SK-N-DZ (cell line): ENCODE measurements at regions not wholly inside any gene's neighbourhood (a gene's known extent, or its start where the extent isn't known, plus 50 kb on each side); places are given as distances from the start of the nearest gene placed in this dataset.
"Not testable (repeated sequence)": the region's sequence is repeated elsewhere in the genome, so short reads cannot be mapped to it uniquely, and the experiment has no call there.

ENCODE experiments used
- DNase-seq: peaks from one replicate; pipeline ENCODE4 v3.0.0-alpha.2; 2015; ENCODE audit warnings: low spot score

DNA sequence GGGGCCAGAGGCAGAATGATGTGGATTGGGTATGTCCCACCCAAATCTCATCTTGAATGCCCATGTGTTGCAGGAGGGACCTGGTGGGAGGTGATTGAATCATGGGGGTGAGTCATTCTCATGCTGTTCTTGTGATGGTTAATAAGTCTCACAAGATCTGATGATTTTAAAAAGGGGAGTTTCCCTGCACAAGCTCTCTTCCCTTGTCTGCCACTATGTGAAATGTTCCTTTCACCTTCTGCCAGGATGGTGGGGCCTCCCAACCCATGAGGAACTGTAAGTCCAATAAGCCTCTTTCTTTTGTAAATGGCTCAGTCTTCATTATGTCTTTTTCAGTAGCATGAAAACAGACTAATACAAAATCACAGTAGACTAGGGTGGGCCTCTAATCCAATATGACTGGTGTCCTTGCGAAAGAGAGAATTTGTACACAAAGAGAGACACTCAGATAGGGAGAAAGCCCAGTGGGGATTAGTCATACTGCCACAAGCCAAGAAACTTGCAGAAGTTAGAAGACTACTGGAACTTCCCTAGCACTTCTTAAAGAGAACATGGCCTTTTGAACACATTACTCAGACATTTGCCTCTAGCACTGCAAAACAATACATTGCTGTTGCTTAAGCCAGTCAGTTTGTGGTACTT is 68.4 kb downstream of the ANXA1 start:
- DNase-seq, result no peak

DNA sequence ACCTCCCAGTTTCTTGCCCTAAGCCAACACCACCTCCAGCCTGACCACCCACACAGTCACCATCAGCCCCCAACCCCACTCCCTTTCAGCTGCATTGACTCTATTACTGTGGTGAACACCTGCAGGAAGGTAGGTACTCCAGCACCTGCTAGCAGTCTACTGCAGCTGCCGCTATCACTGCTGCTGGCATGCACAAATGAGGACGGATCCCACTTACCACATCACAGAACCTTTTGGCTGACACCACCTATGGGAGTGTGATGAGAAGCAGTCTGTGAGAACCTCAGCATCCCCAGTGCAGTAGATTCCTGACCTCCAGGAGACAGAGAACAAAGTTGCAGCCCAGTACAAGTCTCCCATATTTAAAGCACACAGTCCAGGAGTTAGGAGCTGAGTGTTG is 71.9 kb downstream of the ANXA1 start:
- DNase-seq, result no peak

DNA sequence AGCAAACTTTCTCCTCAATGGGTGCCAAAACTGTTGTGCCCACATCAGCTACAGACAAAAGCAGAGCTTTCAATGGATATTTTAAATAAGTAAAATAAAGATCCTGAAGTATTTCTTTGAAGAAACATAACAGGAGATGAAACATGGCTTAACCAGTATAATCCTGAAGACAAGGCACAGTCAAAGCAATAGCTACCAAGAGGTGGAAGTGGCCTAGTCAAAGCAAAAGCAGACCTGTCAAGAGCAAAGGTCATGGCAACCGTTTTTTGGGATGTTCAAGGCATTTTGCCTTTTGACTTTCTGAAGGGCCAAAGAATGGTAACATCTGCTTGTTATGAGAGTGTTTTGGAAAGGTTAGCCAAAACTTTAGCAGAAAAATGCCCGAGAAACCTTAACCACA is 77.9 kb downstream of the ANXA1 start:
- no peak for DNase-seq

DNA sequence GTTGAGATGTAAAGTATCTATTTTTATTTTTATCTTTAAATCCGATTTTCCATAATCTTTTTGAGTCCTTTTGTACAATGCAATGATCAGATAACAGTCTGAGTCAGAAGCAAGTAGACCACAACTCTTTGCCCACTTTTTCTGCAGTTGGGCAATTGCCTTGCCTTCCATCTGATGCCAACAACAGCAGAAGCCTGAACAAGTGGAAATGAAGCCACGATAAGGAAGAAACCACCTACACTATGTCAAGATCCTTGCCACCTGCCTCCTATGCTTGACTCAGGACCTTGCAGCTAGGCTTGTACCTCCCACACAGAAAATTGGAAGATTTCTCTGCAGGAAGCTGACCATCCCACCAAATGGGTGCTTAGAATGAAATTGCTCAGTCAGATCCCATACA is 78.6 kb downstream of the ANXA1 start:
- no peak for DNase-seq

DNA sequence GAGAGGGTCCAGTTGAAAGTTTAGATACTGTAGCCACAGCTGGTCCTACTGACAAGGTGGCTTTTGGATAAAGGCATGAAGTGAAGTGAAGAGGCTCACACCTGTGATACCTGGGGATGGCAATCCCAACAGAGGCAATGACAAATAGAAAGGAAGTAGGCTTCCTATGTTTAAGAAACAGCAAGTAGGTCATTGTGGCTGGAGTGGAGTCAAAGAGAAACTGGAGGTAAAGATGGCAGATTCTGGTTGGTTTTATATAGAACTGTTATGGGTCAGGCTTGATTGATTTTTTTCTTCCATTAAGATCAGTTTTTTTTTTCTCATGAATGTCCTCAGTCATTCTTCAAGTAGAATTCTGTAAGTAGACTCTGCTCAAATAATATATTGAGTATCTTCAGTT is 79.5 kb downstream of the ANXA1 start:
- no peak for DNase-seq

DNA sequence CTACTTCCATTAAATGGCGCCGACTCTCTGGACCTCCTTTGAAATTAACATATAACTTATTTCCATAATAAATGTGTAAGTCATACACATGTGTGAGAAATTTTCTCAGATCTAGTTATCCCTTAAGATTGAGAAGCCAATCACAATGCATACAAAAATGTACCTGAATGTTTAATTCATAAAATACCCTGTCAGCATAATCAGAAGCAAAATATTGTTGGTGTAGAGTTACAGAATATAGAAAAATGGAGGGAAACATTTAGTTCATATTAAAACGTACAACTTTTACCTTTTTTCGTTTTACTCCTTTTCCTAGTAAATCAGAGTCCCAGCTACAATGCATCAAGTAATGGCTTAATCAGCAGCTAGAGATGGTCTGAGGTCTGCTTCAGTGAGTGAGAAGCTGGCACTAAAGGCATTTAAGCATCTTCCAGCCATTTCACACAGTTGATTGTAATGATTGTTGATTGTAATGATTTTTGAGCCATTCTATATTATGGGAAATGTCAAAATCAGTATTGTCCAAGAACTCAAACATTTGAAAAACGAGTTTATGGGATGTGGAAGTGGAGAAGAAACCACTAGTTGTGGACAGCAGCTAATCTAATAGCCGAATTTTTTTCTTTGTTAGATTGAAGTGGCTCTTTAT is 81.8 kb downstream of the ANXA1 start:
- no peak for DNase-seq

DNA sequence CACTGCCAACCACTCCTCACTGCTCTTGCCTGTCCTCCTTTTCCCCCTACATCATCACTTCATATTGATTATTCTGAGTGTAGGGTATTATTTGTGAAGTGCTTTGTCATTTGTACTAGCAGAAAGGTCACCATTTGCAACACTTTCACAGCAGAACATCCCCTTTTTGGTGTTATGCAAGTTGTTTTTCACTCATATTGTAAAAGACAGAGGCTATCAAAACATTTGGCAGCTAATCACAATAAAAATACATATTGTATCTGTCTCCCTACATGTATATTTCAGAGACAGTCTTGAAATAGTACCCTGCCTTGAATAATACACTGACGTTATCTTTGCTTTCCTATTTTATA is 82.3 kb downstream of the ANXA1 start:
- DNase-seq, result no peak

DNA sequence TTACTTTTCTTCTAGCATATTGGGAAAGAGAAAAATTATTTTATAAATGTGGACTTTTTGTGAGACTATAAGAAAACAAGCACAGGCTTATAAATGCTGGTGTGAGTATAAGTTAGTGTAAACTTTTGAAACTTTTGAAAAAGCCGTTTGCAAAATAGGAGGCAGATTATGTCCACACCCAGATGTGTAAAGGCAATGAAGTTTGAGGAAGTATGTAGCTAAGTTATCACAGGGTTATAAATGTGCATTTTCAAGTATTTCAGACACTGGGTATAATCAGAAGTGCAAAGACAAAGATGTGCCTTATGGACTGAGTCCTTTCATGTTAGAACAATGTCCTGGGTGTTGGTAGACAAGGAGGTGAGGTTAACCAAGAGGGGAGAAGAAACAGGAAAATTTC is 85.5 kb downstream of the ANXA1 start:
- DNase-seq, result no peak

DNA sequence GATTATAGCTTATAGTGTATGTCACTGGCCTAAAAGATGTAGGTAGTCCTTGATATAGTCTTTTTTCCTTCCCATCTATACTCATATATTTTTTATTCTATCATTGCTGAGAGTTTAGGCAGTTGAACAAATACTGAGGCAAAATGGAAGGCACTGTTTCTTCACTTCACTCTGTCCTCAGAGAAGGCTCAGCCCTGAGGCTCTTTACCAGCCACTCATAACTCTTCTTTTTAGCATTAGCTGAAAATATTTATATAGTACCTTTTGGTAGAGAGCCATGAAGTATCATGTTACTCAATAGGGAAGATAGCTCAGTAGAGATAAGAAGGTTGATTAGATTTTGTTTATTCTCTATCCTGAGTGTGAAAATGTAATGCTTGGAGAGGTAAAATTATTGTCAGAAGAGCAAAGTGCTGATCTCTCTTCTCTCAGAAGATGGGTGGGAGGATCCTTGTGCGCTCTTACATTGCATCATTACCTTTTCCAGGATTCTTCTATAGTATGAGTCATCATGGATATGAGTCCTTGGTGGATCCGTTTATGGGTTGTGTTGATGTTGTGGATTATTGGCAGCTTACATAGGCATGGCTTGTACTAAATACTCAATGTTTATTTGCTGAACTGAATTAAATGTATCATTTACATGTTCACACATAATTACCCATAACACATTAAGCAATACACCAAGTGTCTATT is 88.1 kb downstream of the ANXA1 start:
- DNase-seq, result no peak

DNA sequence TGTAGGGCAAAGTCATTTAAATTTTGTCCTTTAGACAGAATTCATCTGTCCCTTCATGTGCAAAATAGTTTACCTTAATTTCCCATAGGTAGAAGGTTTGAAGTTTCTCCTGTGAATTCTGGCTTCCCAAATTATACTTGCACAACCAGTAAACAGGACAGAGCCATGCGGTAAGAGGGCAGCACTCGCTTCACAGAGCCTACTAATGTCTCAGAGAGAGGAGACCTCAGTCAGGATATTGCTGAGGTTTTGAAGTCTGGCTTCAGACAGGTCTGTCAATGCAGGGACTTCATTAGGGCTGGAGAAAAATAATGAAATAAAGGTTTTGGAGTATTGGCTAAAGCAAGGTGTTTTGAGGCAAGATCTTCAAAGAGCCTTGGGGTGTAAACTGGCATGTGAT is 91.4 kb downstream of the ANXA1 start:
- DNase-seq, result no peak

DNA sequence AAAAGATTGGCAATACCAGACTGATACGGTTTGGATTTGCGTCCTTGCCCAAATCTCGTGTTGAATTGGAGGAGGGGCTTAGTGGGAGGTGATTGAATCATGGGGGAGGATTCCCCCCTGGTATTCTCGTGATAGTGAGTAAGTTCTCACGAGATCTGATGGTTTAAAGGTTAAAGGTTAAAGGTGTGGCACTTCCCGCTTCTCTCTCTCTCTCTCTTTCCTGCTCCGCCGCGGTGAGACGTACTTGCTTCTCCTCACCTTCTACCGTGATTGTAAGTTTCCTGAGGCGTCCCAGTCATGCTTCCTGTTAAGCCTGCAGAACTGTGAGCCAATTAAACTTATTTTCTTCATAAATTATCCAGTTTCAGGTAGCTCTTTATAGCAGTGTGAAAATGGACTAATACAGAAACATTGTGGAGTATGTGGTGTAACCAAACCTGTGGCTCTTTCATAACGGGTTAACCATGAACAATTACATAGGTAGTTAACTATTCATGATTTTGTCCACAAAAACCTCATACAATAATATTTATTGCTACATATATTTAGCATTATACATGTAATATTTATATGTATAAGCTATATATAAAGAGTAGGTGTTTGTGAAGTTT is 107.5 kb downstream of the ANXA1 start:
- DNase-seq, result no peak

DNA sequence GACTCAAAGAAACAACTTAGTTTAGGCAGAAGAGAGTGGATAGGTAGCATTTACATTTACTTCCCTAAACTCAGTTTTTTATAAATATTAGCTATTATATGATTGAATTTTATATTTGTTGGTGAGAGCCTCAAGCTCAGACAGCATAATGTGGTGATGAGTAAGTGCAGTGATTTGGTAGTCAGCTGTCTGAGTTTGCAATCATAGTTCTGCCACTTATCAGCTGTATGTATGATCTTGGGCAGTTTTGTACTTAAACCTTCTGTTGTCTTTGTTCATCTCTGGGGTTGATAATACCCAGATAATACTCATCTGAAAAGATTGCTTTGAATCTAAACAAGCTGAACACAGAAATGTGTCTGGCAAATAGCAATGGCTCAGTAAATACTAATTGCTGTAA is 108.8 kb downstream of the ANXA1 start:
- DNase-seq, result no peak

DNA sequence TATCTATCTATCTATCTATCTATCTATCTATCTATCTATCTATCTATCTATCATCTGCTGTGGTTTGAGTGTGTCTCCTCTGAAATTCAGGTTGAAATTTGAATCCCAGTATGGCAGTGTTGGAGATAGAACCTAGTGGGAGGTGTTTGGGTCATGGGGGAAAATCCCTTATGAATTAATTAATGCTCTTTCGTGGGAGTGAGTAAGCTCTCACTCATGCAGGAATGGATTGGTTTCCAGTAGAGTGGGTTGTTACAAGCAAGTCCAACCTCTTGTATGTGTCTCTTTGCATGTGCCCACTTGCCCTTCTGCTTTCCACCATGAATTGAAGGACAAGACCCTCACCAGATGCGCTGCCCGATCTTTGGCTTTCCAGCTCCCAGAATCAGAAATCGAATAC is 113.0 kb downstream of the ANXA1 start:
- DNase-seq, result no peak

DNA sequence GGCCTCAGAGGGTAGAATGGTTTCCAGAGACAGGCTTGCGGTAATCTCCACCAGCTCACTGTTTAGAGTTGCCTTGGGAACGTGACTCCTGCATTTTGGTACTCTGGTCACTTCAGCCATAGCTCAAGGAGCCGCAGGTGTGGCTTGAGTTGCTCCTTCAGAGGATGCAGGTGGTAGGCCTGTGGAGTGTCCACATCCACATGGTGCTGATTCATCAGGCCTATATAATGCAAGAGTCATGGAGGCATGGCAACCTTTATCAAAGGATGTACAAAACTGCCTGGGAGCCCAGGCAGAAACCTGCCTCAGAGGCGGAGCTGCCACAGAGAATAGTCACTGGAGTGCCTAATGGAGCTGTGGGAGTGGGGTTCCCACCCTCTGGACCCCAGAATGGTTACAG is 114.2 kb downstream of the ANXA1 start:
- no peak for DNase-seq

DNA sequence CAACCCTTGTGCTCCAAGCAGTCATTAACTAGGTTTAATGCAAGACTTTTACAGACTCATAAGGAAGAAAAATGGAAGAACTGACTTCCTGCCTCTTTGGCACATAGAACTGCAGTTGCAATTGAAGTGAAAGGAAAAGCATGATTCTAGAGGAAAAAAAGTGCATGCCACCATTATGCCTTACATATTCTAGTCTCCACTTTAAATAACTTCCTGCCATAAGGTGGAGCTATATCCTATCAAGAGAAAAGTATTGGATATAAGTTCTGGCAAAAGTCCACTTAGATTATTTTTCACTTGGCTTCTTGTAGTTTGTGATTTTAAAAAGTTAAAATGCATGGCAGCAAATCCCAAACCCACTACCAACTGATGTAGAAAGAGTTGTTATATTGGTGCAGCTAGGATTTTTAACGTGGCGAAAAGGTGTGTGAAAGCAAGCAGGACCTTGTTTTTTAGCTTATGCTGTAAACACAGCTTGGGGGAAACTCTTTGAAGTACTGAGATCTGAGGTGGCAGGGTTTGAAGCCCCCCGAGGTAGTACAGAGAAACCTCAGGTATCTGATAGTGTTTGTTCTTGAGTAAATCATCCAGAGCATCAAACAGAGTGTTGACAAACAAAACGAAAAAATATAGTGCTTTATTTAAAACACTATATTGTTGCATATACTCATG is 117.9 kb downstream of the ANXA1 start:
- DNase-seq, result peak; percentile 15

DNA sequence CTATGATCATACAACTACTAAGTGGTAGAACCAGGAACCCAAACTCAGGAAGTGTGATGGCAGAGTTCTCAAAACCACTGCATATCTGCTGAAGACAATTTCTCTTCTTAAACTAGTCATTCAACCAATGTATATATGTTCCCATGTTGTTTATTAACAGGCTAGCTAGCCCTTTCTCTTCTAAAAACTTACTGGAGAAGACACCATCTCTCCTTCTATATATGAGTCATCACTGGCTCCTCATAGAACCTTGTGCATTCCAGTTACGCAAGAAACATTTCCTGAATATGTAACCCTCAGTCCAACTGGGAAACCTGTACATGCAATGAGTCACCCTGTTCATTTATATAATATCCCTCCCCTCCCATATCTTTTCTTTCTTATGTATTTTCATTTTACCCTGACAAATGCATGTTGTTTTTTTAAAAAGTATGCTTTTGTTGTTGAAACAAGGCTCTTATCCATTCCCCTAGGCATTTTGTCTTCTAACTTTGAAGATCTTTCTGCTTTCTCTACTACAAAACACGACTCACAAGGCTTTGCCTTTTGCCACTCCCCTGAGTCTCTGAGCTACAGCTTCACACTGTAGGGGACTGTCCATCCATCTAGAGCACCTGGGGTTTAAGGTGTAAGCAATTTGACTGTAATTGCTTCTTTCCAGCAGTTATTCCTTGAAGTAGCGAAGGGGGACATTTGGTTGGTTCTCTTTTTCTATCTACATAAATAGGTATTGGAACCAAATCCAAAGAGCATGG is 119.5 kb downstream of the ANXA1 start:
- no peak for DNase-seq

DNA sequence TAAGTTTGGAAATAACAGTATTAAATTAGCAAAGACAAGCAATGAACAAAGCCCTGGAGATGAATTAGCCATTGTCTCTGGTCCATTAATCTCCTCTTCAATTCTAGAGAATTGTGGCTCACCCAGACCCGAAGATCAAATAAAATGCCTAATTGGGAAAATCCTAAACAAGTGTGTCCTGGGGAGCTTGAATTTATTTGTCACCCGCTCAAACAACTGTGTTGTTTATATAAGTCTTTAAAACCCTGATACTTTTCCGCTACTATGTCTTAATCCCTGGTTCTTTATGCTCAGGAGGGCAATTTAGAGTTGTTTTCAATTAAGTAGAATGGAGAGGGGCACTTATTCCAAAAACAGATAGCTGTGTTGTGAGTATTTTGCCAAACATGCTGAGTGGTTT is 128.4 kb downstream of the ANXA1 start:
- DNase-seq, result no peak

DNA sequence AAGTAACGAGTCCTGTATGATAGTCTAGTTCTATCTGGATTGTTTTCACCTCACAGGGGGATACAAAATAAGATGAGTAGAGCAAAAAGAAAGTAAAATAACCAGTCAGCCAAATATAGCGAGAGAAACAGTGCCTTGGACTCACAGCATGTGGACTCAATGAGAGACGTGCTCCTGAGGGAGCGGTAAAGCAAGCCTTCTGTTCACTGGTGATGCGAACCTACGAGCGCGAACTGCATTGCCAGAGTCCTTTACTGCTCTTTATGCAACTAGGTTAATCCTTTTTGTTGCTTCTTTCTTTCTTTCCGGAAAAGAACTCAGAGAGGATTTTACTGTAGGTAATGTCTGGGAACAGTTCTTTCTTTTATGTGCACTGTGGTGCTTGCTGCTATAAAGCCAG is 132.7 kb downstream of the ANXA1 start:
- DNase-seq, result no peak

DNA sequence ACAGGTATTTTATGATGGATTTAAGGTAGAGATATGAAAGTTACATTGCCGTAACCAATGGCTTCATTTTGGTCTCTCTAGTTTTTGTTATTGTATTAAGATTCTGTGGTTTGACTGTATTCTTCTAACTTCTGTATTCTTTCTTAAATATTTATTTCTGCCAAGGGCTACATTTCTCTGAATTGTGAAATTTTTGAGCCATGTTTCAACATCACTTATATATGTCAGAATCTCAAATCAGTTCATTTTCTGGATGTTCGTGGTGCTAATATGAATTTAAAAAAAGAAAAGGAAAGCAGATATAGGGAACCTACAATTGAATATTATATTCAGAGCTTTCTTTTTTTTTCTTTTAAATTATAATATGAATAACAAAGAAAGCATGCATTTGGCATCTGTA is 142.7 kb downstream of the ANXA1 start:
- DNase-seq, result no peak

DNA sequence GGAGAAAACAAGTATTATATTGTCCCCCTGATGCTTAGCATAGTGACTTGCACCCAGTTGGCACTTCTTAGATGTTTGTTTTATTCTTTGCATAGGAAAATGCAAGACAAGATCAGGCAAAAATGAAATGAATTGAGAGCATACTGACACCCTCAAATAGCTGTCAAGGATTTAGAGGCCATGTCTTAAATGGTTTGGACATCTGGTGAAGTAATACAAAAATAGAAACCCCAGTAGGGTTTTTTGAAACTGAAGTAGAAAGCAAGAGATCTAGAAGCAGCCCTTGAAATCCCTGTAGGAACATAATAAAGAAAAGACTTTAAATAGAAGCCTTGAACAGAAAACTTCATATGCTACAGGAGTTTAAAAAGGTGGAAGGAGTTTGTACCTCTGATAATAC is 174.3 kb downstream of the ANXA1 start:
- DNase-seq, result no peak

DNA sequence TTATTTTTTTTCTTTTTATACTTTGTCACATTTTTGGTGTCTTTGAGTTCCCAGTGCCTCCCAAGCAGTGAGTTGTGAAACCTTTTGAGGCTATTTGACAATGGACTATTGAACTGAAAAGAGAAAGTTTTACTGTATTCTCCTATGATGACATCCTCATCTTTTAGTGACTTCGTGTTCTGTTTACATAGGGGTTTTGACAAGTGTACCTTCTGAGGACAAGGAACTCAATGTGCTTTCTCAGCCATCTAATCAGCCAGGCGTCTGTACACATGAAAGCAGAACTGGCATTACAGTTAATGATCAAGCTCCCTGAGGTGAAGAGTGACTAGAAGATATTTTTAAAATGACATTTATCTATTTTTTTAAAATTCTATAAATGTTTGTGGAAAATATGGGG is 175.5 kb downstream of the ANXA1 start:
- no peak for DNase-seq

DNA sequence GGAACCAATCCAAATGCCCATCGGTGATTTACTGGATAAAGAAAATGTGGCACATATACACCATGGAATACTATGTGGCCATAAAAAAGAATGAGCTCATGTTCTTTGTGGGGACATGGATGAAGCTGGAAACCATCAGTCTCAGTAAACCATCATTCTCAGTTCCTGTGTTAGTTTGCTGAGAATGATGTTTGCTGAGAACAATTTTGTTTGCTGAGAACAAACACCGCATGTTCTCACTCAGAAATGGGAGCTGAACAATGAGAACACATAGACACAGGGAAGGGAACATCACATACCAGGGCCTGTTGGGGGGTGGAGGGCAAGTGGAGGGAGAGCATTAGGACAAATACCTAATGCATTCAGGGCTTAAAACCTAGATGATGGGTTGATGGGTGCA is 185.5 kb downstream of the ANXA1 start:
- DNase-seq, result not testable (repeated sequence)
